ES-I3 (cell line): ENCODE measurements at regions not wholly inside any gene's neighbourhood (a gene's known extent, or its start where the extent isn't known, plus 50 kb on each side); places are given as distances from the start of the nearest gene placed in this dataset.
"Not testable (repeated sequence)": the region's sequence is repeated elsewhere in the genome, so short reads cannot be mapped to it uniquely, and the experiment has no call there.

Experiments
- H3K36me3 ChIP-seq: 2 replicates; pipeline ENCODE4 v1.6.1; 2013; ENCODE audit warnings: mild to moderate bottlenecking, low read length, control low read depth, moderate library complexity; ENCODE audit not compliant: insufficient read depth
- H3K4me1 ChIP-seq: 2 replicates; pipeline ENCODE4 v1.6.1; 2013; ENCODE audit warnings: mild to moderate bottlenecking, control low read depth, low read length; ENCODE audit not compliant: insufficient read depth
- H3K9ac ChIP-seq: 2 replicates; pipeline ENCODE4 v1.6.1; 2013; ENCODE audit warnings: low read depth, mild to moderate bottlenecking, low read length, moderate library complexity
- H3K9me3 ChIP-seq: 2 replicates; pipeline ENCODE4 v1.6.1; 2013; ENCODE audit warnings: mild to moderate bottlenecking, low read length, moderate library complexity; ENCODE audit not compliant: control insufficient read depth, insufficient read depth

- H3K36me3 ChIP-seq, H3K9ac ChIP-seq, H3K4me1 ChIP-seq: not testable (repeated sequence)
- H3K9me3 ChIP-seq = peaks cover 21% of the 10 kb centered on the region
These were observed 176.4 kb downstream of the AKR1D1 start for GRCh38 chr7:138252666-138253065.

GRCh38 chr7:138254444-138254843 lies 178.2 kb downstream of the AKR1D1 start:
- Histone ChIP-seq H3K4me1 (no peaks in the 10 kb centered on the region), H3K9ac (no peak overlapping the region), H3K36me3 (no peaks in the 10 kb centered on the region), H3K9me3 (peaks cover 20% of the 10 kb centered on the region)

DNA sequence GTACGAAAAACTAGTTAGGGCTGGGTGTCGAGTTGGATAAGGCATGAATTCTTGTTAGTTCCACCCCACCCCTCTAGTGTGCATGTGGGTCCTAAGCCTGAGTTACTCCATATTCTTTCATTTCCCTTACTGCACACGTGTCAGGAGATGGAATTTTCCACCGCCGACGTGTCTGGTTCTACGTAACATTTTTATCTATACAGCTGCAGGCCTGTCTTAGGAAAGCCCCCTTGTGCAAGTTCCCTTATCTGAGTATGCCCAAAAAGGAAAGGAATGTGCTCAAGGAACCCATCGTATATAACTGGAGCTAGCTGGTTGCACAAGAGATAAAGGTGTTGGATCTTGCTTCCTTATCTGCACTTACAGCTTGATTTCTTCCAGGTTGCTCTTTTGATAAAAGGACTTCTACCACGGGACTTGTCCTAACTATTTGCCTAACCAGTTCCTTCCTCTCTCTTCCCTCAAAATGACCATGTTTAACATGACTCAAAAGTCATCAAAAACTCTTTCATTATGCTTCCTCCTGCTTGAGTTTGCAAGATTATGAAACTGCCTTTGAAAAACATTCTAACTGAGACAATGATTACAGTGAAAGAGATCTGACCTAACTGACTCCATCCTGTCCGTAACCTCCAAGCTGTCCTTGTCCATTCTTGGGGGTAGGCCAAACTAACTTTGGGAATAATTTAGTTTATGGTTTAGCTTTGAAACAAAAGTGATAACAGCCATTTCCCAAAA lies 181.4 kb downstream of the AKR1D1 start:
- Histone ChIP-seq H3K9me3 (peaks cover 22% of the 10 kb centered on the region), H3K36me3 (no peaks in the 10 kb centered on the region), H3K4me1 (no peaks in the 10 kb centered on the region), H3K9ac (no peak overlapping the region)

GRCh38 chr7:138258197-138258559 lies 181.9 kb downstream of the AKR1D1 start:
- Histone ChIP-seq H3K9ac (no peak overlapping the region), H3K36me3 (no peaks in the 10 kb centered on the region), H3K4me1 (no peaks in the 10 kb centered on the region), H3K9me3 (peaks cover 22% of the 10 kb centered on the region)

GRCh38 chr7:138259675-138260074 lies 183.4 kb downstream of the AKR1D1 start:
- H3K9me3 ChIP-seq = peaks cover 19% of the 10 kb centered on the region
- H3K36me3 ChIP-seq = no peaks in the 10 kb centered on the region
- no peaks in the 10 kb centered on the region for H3K4me1 ChIP-seq
- no peak overlapping the region for H3K9ac ChIP-seq

DNA sequence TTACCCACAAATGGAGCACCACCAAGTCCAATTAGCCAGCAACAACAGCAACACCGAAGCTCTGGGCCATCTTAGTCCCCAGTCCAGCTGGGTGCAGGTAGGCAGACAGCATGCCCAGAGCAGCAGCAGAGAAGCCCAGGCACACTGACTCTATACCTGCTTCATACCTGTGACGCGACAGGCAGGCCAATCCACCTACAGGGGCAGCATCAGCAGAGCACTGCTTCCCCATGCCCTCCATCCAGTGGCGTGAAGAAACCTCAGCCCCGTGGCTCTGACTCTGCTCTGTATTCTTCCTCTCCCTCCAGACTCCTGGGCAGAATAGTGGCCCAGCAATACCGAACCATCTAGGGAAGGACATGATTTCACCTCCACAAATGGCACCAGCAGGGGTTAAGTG lies 191.7 kb downstream of the AKR1D1 start:
- peaks cover 7% of the 10 kb centered on the region; the same call in 1 of the 2 replicates for H3K9me3 ChIP-seq
- H3K4me1 ChIP-seq = no peaks in the 10 kb centered on the region
- no peak overlapping the region for H3K9ac ChIP-seq
- H3K36me3 ChIP-seq = no peaks in the 10 kb centered on the region

DNA sequence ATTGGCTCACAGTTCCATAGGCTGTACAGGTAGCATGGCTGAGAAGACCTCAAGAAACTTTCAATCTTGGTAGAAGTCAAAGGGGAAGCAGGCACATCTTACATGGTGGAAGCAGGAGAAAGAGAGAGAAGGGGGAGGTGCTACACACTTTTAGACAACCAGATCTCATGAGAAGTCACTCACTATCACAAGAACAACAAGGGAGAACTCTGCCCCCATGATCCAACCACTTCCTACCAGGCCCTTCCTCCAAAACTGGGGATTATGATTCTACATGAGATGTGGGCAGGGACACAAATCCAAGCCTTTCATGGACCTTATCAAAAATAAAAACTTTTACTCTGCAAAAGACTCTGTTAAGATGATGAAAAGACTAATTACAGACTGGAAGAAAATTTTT lies 183.2 kb upstream of the TRIM24 start:
- H3K36me3 ChIP-seq = no peaks in the 10 kb centered on the region
- peaks cover 4% of the 10 kb centered on the region; the same call in 1 of the 2 replicates for H3K9me3 ChIP-seq
- no peak overlapping the region for H3K9ac ChIP-seq

DNA sequence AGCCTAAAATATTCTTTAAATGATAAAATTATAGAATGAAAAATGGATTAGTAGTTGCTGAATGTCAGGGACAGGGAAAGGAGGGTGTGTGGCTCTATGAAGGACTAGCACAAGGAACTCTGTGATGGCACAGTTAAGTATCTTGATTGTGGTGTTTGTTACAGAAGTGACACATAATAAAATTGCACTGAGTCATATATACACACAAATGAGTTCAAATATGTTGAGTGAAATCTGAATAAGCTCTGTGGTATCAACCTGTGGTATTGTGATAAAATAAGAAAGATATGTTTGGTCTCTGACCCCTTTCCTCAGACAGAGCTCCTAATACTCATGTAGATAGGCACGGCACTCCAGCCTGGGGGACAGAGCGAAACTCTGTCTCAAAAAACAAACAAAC lies 181.5 kb upstream of the TRIM24 start:
- no peak overlapping the region for H3K9ac ChIP-seq
- H3K36me3 ChIP-seq = no peaks in the 10 kb centered on the region
- H3K4me1 ChIP-seq = no peaks in the 10 kb centered on the region
- peaks cover 4% of the 10 kb centered on the region; the same call in 1 of the 2 replicates for H3K9me3 ChIP-seq

More for the DNA sequence above, 183.2 kb upstream of the TRIM24 start:
- no peaks in the 10 kb centered on the region for H3K4me1 ChIP-seq

GRCh38 chr7:138282997-138283396 lies 177.1 kb upstream of the TRIM24 start:
- Histone ChIP-seq H3K9me3 (no peaks in the 10 kb centered on the region; the same call in 1 of the 2 replicates), H3K36me3 (no peaks in the 10 kb centered on the region), H3K4me1 (no peaks in the 10 kb centered on the region), H3K9ac (no peak overlapping the region)

GRCh38 chr7:138285129-138285528 lies 174.9 kb upstream of the TRIM24 start:
- Histone ChIP-seq H3K4me1 (no peaks in the 10 kb centered on the region), H3K9me3 (peaks cover 10% of the 10 kb centered on the region), H3K36me3 (no peaks in the 10 kb centered on the region), H3K9ac (no peak overlapping the region)

DNA sequence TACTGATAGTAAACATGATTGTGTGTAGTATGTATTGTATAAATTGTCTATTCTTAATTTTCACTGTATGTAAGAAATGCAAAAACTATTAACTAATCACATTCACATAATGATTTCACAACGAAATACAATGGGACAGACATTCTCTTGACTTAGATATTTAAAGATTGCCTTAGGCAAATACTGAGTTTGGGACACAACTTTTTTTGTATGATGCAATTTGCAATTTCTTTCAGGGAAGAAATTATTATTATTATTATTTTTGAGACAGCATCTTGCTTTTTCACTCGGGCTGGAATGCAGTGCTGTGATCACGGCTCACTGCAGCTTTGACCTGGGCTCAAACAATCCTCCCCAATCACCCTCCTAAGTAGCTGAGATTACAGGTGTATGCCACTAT lies 173.2 kb upstream of the TRIM24 start:
- peaks cover 10% of the 10 kb centered on the region for H3K9me3 ChIP-seq

DNA sequence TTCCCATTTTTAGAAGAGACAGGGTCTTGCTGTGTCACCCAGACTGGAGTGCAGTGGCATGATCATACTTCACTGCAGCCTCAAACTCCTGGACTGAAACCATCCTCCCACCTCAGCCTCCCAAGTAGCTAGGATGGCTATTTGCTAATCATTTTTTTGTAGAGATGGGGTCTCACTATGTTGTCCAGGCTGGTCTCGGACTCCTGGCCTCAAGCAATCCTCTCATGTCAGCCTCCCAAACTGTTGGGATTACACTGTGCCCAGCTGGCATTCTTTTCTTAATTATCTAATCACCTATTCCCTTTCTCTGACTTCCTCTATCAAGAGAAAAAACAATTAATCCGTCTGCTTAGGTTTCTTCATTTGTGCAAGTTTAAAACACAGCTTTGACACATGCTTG lies 172.5 kb upstream of the TRIM24 start:
- peaks cover 10% of the 10 kb centered on the region for H3K9me3 ChIP-seq
- no peaks in the 10 kb centered on the region for H3K36me3 ChIP-seq
- H3K9ac ChIP-seq = no peak overlapping the region
- no peaks in the 10 kb centered on the region for H3K4me1 ChIP-seq

More for the DNA sequence above, 173.2 kb upstream of the TRIM24 start:
- H3K36me3 ChIP-seq = no peaks in the 10 kb centered on the region
- no peak overlapping the region for H3K9ac ChIP-seq
- H3K4me1 ChIP-seq = no peaks in the 10 kb centered on the region

- Histone ChIP-seq H3K9ac (no peak overlapping the region), H3K4me1 (no peaks in the 10 kb centered on the region), H3K9me3 (peaks cover 10% of the 10 kb centered on the region), H3K36me3 (no peaks in the 10 kb centered on the region)
These were observed 171.0 kb upstream of the TRIM24 start for GRCh38 chr7:138289082-138289481.

GRCh38 chr7:138289864-138290263 lies 170.2 kb upstream of the TRIM24 start:
- no peaks in the 10 kb centered on the region for H3K36me3 ChIP-seq
- no peaks in the 10 kb centered on the region for H3K4me1 ChIP-seq
- H3K9ac ChIP-seq = no peak overlapping the region
- peaks cover 10% of the 10 kb centered on the region for H3K9me3 ChIP-seq

DNA sequence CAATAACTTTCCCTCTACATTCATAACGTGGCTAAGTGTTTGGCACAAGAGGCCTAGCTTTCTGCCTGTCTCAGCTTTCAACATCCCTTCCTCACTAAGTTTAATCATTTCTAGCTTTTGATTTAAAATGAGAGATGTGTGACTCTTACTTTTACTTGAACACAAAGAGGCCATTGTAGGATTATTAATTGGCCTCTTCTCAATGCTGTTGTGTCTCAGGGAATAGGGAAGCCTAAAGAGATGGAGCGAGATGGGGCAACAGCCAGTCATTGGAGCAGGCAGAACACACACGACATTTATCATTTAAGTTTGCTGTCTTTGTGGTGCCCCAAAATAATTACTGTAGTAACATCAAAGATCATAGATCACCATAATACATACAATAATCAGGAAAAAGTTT lies 167.1 kb upstream of the TRIM24 start:
- H3K9me3 ChIP-seq = peaks cover 10% of the 10 kb centered on the region
- H3K4me1 ChIP-seq = no peaks in the 10 kb centered on the region
- H3K9ac ChIP-seq = no peak overlapping the region

More for the DNA sequence above, 167.1 kb upstream of the TRIM24 start:
- no peaks in the 10 kb centered on the region for H3K36me3 ChIP-seq
